MM.1S (cell line): ENCODE measurements at regions not wholly inside any gene's neighbourhood (a gene's known extent, or its start where the extent isn't known, plus 50 kb on each side); places are given as distances from the start of the nearest gene placed in this dataset.

Source experiments
- DNase-seq: peaks from one replicate; pipeline ENCODE4 v3.0.0-alpha.2; 2015
- H2AFZ ChIP-seq: fragments of 300-600 bp; sonication (generic); 2 replicates; pipeline ENCODE4 v1.6.0; 2016; ENCODE audit warnings: antibody characterized with exemption, low read length
- H3F3A ChIP-seq: fragments of 300-600 bp; sonication (generic); 2 replicates; pipeline ENCODE4 v1.6.1; 2016; ENCODE audit warnings: mild to moderate bottlenecking, antibody characterized with exemption, low read length, moderate library complexity, mixed read lengths; ENCODE audit not compliant: insufficient read depth
- H3K27ac ChIP-seq: fragments of 300-600 bp; sonication (generic); 2 replicates; pipeline ENCODE4 v1.5.1; 2016; ENCODE audit warnings: mild to moderate bottlenecking, low read length
- H3K27me3 ChIP-seq: fragments of 300-600 bp; sonication (generic); replicated peaks from 2 replicates; pipeline ENCODE4 v1.6.0; 2016; ENCODE audit warnings: low read length; ENCODE audit not compliant: insufficient read depth
- H3K36me3 ChIP-seq: fragments of 300-600 bp; sonication (generic); replicated peaks from 2 replicates; pipeline ENCODE4 v1.6.1; 2016; ENCODE audit warnings: mild to moderate bottlenecking, low read length, mixed read lengths; ENCODE audit not compliant: insufficient read depth
- H3K4me1 ChIP-seq: fragments of 300-600 bp; sonication (generic); 2 replicates; pipeline ENCODE4 v1.6.1; 2016; ENCODE audit warnings: low read length, mixed read lengths
- H3K4me2 ChIP-seq: fragments of 300-600 bp; sonication (generic); 2 replicates; pipeline ENCODE4 v1.6.0; 2016; ENCODE audit warnings: low read depth, low read length
- H3K4me3 ChIP-seq: fragments of 300-600 bp; sonication (generic); 2 replicates; pipeline ENCODE4 v1.5.1; 2016; ENCODE audit warnings: low read length, mixed read lengths
- H3K79me2 ChIP-seq: fragments of 300-600 bp; sonication (generic); 2 replicates; pipeline ENCODE4 v1.6.1; 2016; ENCODE audit warnings: mixed run types, low read length, mixed read lengths
- H3K9ac ChIP-seq: fragments of 300-600 bp; sonication (generic); 2 replicates; pipeline ENCODE4 v1.6.1; 2016; ENCODE audit warnings: low read length, mixed read lengths
- H3K9me2 ChIP-seq: fragments of 300-600 bp; sonication (generic); replicated peaks from 2 replicates; pipeline ENCODE4 v1.6.1; 2016; ENCODE audit warnings: mild to moderate bottlenecking, low read length, mixed read lengths; ENCODE audit not compliant: insufficient read depth
- H3K9me3 ChIP-seq: fragments of 300-600 bp; sonication (generic); replicated peaks from 2 replicates; pipeline ENCODE4 v1.6.1; 2016; ENCODE audit warnings: mild to moderate bottlenecking, low read length, mixed read lengths; ENCODE audit not compliant: insufficient read depth
- H4K20me1 ChIP-seq: fragments of 300-600 bp; sonication (generic); 2 replicates; pipeline ENCODE4 v1.6.1; 2016; ENCODE audit warnings: mild to moderate bottlenecking, low read length, moderate library complexity, mixed read lengths; ENCODE audit not compliant: insufficient read depth
- EZH2 ChIP-seq: fragments of 300-600 bp; sonication (generic); optimal IDR thresholded peaks from 2 replicates; pipeline ENCODE3; 2017; ENCODE audit warnings: low read depth, mild to moderate bottlenecking, antibody characterized with exemption, low read length, mixed read lengths
- EZH2phosphoT487 ChIP-seq: fragments of 300-600 bp; sonication (generic); IDR thresholded peaks from 2 replicates; pipeline ENCODE4 v1.6.1; 2018; ENCODE audit warnings: antibody characterized with exemption, low read length
- TF ChIP-seq, protein P1 (sequence below): fragments of 300-600 bp; sonication (generic); IDR thresholded peaks from 2 replicates; pipeline ENCODE4 v1.5.1; 2016; ENCODE audit warnings: antibody characterized with exemption, low read length, mixed read lengths

DNA sequence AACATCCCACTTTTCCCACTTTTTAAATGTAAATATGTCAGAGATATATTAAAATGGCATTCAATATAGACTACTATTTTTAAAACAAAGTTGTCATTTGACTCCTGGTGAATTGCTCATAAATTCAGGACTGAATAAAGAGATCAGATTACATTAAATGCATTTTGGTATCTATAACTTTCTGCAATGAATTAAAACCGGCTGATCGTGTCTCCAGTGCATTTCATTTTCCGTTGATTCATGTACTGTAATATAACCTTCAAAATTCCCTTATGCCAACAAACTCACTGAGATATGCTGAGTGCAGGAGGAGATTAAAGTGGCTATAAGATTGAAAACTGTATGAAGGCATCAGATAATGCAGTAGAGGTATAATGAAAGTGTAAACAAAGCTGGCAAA is 361.1 kb upstream of the CDIN1 start:
- Histone ChIP-seq H2AFZ (no peak overlapping the region), H3K27me3 (no peaks in the 10 kb centered on the region), H3K9ac (no peak overlapping the region), H3K9me3 (no peaks in the 10 kb centered on the region), H3K9me2 (no peaks in the 10 kb centered on the region), H3K79me2 (no peaks in the 10 kb centered on the region), H3K4me1 (no peaks in the 10 kb centered on the region), H3F3A (no peaks in the 10 kb centered on the region), H3K36me3 (no peaks in the 10 kb centered on the region), H3K4me2 (no peak overlapping the region), H3K4me3 (no peak overlapping the region), H3K27ac (no peak overlapping the region), H4K20me1 (no peaks in the 10 kb centered on the region)
- no peak for DNase-seq
- TF ChIP-seq EZH2phosphoT487 (no peak), EZH2 (no peak)
- TF ChIP-seq, protein P1, sequence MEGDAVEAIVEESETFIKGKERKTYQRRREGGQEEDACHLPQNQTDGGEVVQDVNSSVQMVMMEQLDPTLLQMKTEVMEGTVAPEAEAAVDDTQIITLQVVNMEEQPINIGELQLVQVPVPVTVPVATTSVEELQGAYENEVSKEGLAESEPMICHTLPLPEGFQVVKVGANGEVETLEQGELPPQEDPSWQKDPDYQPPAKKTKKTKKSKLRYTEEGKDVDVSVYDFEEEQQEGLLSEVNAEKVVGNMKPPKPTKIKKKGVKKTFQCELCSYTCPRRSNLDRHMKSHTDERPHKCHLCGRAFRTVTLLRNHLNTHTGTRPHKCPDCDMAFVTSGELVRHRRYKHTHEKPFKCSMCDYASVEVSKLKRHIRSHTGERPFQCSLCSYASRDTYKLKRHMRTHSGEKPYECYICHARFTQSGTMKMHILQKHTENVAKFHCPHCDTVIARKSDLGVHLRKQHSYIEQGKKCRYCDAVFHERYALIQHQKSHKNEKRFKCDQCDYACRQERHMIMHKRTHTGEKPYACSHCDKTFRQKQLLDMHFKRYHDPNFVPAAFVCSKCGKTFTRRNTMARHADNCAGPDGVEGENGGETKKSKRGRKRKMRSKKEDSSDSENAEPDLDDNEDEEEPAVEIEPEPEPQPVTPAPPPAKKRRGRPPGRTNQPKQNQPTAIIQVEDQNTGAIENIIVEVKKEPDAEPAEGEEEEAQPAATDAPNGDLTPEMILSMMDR, result no peak

DNA sequence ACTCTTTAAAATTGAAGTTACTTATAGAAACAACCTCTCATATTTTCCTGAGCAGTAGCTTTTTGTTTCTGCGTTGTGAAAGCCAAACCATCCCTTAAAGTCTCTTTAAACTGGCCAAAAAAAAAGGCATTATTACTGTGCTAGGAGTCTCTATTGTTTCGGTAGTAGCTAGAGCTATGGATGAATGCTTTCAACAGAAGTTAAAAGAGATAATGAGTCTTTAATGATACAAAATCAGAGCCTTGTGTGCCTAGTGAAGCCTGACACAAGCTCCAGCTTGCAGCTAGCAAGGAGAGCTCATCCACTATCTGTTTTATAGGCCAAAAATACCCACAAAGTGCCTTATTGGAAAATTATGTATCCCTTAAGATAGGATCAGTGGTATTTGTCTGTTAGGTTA is 360.4 kb upstream of the CDIN1 start:
- H3K9me2 ChIP-seq, result no peaks in the 10 kb centered on the region
- no peak overlapping the region for H3K9ac ChIP-seq
- TF ChIP-seq EZH2, result no peak
- no peak for TF ChIP-seq EZH2phosphoT487
- TF ChIP-seq, protein P1, result no peak
- H3K36me3 ChIP-seq, result no peaks in the 10 kb centered on the region
- no peaks in the 10 kb centered on the region for H3K4me1 ChIP-seq
- H3K79me2 ChIP-seq, result no peaks in the 10 kb centered on the region
- H4K20me1 ChIP-seq, result no peaks in the 10 kb centered on the region
- H2AFZ ChIP-seq, result no peak overlapping the region
- no peak overlapping the region for H3K4me2 ChIP-seq
- H3K4me3 ChIP-seq, result no peak overlapping the region
- H3K27me3 ChIP-seq, result no peaks in the 10 kb centered on the region
- no peak for DNase-seq
- H3K9me3 ChIP-seq, result no peaks in the 10 kb centered on the region
- H3K27ac ChIP-seq, result no peak overlapping the region
- no peaks in the 10 kb centered on the region for H3F3A ChIP-seq

DNA sequence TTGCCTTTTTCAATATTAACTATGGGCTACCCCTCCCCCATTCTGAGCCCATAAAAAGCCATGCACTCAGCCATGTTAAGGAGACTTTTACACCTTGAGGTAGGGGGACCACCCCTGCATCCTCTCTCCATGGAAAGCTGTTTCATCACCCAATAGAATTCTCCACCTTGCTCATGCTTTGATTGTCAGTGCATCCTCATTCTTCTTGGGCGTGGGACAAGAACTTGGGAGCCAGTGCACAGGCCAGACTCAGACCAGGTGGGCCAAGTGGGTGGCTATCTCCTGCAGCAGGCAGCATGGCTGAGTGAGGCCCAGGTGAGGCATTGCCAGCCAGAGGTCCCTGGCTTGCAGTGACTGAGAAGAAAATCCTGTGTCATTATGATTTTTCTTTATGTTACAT is 357.4 kb upstream of the CDIN1 start:
- H3F3A ChIP-seq, result no peaks in the 10 kb centered on the region
- no peak overlapping the region for H3K4me2 ChIP-seq
- no peak overlapping the region for H3K4me3 ChIP-seq
- no peaks in the 10 kb centered on the region for H3K79me2 ChIP-seq
- no peaks in the 10 kb centered on the region for H3K4me1 ChIP-seq
- TF ChIP-seq EZH2phosphoT487 (no peak), EZH2 (no peak)
- TF ChIP-seq, protein P1, result no peak
- no peak overlapping the region for H3K27ac ChIP-seq
- H3K9me2 ChIP-seq, result no peaks in the 10 kb centered on the region
- no peak for DNase-seq
- no peaks in the 10 kb centered on the region for H3K9me3 ChIP-seq
- no peaks in the 10 kb centered on the region for H4K20me1 ChIP-seq
- H3K27me3 ChIP-seq, result no peaks in the 10 kb centered on the region
- no peaks in the 10 kb centered on the region for H3K36me3 ChIP-seq
- H2AFZ ChIP-seq, result no peak overlapping the region
- no peak overlapping the region for H3K9ac ChIP-seq
